GM18873 (cell line): ENCODE measurements at regions not wholly inside any gene's neighbourhood (a gene's known extent, or its start where the extent isn't known, plus 50 kb on each side); places are given as distances from the start of the nearest gene placed in this dataset.
"Not testable (repeated sequence)": the region's sequence is repeated elsewhere in the genome, so short reads cannot be mapped to it uniquely, and the experiment has no call there.

Source experiments
- ATAC-seq: cut with Tn5 transposase; IDR thresholded peaks from one replicate; pipeline ENCODE4 v1.9.1; 2021; ENCODE audit warnings: mild to moderate bottlenecking, moderate library complexity, moderate number of reproducible peaks; ENCODE audit not compliant: unreplicated experiment, low FRiP score

DNA sequence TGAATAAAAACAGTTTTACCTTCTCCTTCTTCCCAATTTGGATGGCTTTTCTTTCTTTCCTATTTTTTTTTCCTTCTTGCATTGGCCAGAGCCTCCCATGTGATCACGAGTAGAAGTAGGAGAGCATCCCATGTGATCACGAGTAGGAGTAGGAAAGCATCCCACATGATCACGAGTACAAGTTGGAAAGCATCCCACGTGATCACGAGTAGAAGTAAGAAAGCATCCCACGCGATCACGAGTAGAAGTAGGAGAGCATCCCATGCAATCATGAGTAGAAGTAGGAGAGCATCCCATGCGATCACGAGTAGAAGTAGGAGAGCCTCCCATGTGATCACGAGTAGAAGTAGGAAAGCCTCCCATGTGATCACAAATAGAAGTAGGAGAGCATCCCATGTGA is 218.6 kb downstream of the DLL1 start:
- ATAC-seq, result no peak

- no peak for ATAC-seq
These were observed 221.3 kb downstream of the DLL1 start for GRCh38 chr6:170069611-170070010.

- ATAC-seq, result no peak
These were observed 222.4 kb downstream of the DLL1 start for GRCh38 chr6:170068496-170068895.

GRCh38 chr6:170067923-170068360 is 222.9 kb downstream of the DLL1 start:
- no peak for ATAC-seq

GRCh38 chr6:170067181-170067641 is 223.7 kb downstream of the DLL1 start:
- no peak for ATAC-seq

- ATAC-seq, result no peak
These were observed 224.2 kb downstream of the DLL1 start for GRCh38 chr6:170066679-170067078.

- no peak for ATAC-seq
These were observed 226.9 kb downstream of the DLL1 start for GRCh38 chr6:170063851-170064602.

DNA sequence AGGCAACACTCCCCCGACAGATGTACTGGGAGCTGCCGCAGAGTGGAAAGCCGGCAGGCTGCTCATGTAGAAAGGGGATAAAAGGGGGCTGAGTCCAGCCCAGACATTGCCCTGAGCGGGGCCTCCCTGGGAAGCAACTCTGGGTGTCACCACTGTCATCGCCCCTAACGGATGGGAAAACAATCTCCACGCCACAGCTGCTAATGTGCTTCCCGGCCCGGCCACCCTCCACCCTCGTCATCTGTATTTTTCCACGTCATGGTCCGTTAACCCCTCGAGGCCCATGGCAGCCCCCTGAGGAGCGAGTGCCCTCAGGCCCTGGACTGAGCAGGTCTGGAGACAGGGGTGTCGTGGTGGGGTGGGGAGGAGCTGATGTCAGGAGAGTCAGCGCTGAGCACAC is 227.4 kb downstream of the DLL1 start:
- no peak for ATAC-seq

- no peak for ATAC-seq
These were observed 228.0 kb downstream of the DLL1 start for GRCh38 chr6:170062915-170063241.

- ATAC-seq, result no peak
These were observed 228.5 kb downstream of the DLL1 start for GRCh38 chr6:170062209-170062914.

DNA sequence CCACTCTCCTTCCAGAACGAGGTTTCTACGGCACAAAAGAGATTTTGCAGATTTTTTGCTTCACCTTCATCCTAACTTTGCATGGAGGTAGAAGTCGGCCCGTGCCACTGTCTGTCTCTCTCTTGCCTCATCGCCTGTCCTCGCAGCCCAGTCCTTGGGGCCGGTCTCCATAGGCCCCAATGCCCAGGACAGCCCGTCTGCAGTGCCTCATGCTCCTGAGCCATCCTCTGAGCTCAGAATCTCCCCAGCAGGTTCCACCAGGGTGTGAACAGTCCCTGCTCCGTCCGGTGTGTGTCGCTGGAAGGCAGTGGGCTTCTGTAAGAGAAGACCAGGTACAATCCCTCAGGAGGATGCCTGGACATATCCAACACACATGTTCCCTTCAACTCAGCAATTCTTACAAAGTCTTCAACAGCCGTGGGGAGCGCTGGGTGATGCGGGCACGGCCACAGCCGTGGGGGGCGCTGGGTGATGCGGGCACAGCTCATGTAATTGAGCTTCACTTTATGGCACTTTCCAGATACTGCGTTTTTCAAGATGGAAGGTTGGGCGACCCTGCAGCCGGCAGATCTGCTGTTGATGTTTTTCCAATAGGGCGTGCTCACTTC is 231.9 kb downstream of the DLL1 start:
- ATAC-seq, result no peak

- no peak for ATAC-seq
These were observed 232.7 kb downstream of the DLL1 start for GRCh38 chr6:170057961-170058877.

DNA sequence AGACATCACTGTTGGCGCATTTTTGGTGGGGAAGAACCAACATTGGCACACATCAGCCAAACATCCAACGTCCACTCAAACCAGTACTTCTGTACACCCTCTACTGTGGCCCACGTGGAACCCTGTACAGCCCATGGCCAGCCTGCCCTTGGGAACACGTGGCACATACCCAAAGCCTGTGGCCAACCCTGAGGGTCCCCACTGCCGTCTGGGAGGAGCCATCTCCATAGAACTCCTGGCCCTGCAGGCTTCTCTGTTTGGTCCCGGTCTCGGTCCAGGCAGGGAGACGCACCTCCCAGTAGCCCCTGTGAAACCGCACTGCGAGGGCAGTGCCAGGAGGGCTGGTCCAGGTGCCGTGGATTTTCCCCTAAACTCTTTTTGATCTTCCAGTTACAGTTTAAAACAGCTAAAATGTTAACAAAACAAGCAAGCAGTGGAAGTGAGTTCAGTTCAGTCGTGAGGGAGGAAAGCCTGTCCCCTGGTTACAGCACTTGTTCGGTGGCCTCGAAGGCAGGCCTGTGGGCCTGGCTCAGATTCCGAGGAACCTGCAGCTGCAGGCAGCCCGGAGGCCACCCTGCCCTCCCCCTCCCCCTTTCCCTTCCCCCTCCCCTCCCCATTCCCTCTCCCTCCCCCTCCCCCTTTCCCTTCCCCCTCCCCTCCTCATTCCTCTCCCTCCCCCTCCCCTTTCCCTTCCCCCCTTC is 233.7 kb downstream of the DLL1 start:
- ATAC-seq, result no peak

DNA sequence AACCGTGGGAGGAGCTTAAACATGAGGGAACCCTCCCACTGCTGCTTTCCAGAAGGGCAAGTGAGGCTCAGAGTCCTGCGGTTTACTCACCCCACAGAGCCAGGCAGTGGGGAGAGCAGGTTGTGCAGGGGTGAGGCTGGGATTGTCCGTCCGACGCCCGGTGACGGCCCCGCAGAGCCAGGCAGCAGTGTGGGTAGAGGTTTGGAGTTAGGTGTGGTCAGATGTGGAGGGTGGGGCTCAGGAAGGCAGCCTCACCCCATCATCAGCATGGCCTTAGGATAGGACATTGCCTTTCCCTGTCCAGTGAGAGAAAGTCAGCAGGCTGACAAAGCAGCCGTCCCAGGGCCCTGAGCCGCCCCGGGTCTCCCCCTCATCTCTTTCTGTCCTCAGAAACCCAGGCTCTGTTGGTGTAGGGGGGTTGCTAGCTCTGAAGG is 234.6 kb downstream of the DLL1 start:
- ATAC-seq, result no peak

- ATAC-seq, result not testable (repeated sequence)
These were observed 235.1 kb downstream of the DLL1 start for GRCh38 chr6:170055797-170056196.

DNA sequence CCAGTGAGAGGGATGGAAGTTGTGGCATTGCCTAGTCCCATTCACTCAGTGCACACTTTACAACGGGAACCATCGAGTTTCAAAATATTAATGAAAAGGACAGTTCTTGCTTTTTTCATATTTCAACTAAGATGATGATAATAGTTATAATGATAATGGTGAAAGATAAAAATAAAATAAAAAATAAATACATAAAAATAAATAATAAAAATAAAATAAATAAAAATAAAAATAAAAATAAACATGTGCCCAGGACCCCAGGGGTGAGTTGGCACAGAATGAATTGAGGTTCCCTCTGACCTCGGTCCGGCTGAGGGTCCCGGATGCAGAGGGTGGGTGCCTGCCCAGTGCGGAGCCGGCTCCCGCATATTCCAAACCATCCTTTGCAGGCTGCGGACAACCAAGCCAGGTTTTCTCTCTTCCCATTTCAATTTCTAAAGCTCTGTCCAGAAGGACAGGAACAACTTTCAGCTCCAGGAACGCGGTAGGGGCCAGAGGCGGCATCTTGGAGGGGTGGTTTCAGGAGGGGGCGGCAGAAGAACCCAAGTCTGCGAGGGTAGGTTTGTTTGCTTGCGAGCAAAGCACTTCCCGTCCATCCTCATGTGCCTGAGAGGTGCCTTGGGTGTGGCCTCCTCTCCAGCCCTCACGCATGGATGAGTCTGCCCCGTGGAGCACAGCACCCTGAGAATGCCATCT is 236.8 kb downstream of the DLL1 start:
- no peak for ATAC-seq

- ATAC-seq, result no peak
These were observed 237.7 kb downstream of the DLL1 start for GRCh38 chr6:170052991-170053821.
